H1 (cell line): ENCODE measurements at regions not wholly inside any gene's neighbourhood (a gene's known extent, or its start where the extent isn't known, plus 50 kb on each side); places are given as distances from the start of the nearest gene placed in this dataset.

Experiments used
- CTCF ChIA-PET: fragments of 300-600 bp; sonication (Branson Sonifier 250); formaldehyde crosslinking; loops from one replicate; lab custom pipeline; 2021; ENCODE audit not compliant: partially characterized antibody; lab: Charles Lee
- POLR2A ChIA-PET: fragments of 300-600 bp; sonication (Branson Sonifier 250); formaldehyde crosslinking; loops from one replicate; lab custom pipeline; 2021; ENCODE audit warnings: inconsistent platforms; ENCODE audit not compliant: partially characterized antibody; lab: Charles Lee
- DNase-seq, 2 experiments: peaks; one replicate each; pipeline versions ENCODE4 v3.0.0 to v3.0.0-alpha.2; 2010 to 2022; ENCODE audit warnings: low spot score in 2 of 2, low read depth in 1 of 2, mixed read lengths in 1 of 2
- FAIRE-seq: peaks from 2 replicates; lab custom pipeline; 2011; peaks lifted over from hg19 to GRCh38; lab: Jason Lieb, UNC
- H2AFZ ChIP-seq: 2 replicates; pipeline ENCODE4 v1.8.1; 2012; ENCODE audit warnings: low read length, inconsistent platforms
- H2AK5ac ChIP-seq: 2 replicates; pipeline ENCODE4 v1.6.1; 2013; ENCODE audit warnings: low read depth, low read length
- H2BK120ac ChIP-seq: replicated peaks from 2 replicates; pipeline ENCODE3; 2013; ENCODE audit warnings: low read depth, low read length, inconsistent platforms
- H2BK12ac ChIP-seq: 2 replicates; pipeline ENCODE4 v1.6.1; 2013; ENCODE audit warnings: low read depth, low read length
- H2BK15ac ChIP-seq: 2 replicates; pipeline ENCODE4 v1.6.1; 2013; ENCODE audit warnings: low read length
- H2BK20ac ChIP-seq: 2 replicates; pipeline ENCODE4 v1.6.1; 2013; ENCODE audit warnings: low read length
- H2BK5ac ChIP-seq: 2 replicates; pipeline ENCODE4 v1.6.1; 2013; ENCODE audit warnings: low read depth, low read length
- H3K14ac ChIP-seq: 2 replicates; pipeline ENCODE4 v1.6.1; 2013; ENCODE audit warnings: inconsistent platforms; ENCODE audit not compliant: insufficient read length
- H3K18ac ChIP-seq: 2 replicates; pipeline ENCODE4 v1.6.1; 2013; ENCODE audit warnings: low read length; ENCODE audit errors: extremely low read depth
- H3K23ac ChIP-seq: 2 replicates; pipeline ENCODE4 v1.6.1; 2013; ENCODE audit warnings: inconsistent platforms; ENCODE audit not compliant: insufficient read length
- H3K23me2 ChIP-seq: 2 replicates; pipeline ENCODE4 v1.6.1; 2013; ENCODE audit warnings: low read depth, low read length
- H3K27ac ChIP-seq: 2 replicates; pipeline ENCODE4 v1.6.1; 2011; ENCODE audit warnings: low read depth, low read length, inconsistent platforms
- H3K27me3 ChIP-seq, 4 experiments: replicated peaks in 1 of 4; 1 replicate in 1 of 4; 2 replicates in 3 of 4; pipeline versions ENCODE4 v1.6.1 to v1.8.1; 2011 to 2013; ENCODE audit warnings: low read length in 3 of 4, mild to moderate bottlenecking in 3 of 4, inconsistent platforms in 2 of 4, mixed read lengths in 2 of 4, moderate library complexity in 1 of 4; ENCODE audit not compliant: control insufficient read depth in 3 of 4, insufficient read depth in 3 of 4; ENCODE audit errors: extremely low read depth in 1 of 4
- H3K36me3 ChIP-seq, 4 experiments: 2 replicates each; pipeline versions ENCODE4 v1.6.1 to v1.8.1; 2011 to 2013; ENCODE audit warnings: mild to moderate bottlenecking in 4 of 4, low read length in 3 of 4, moderate library complexity in 2 of 4, control low read depth in 1 of 4, inconsistent platforms in 1 of 4; ENCODE audit not compliant: insufficient read depth in 4 of 4, control insufficient read depth in 2 of 4
- H3K4ac ChIP-seq: replicated peaks from 2 replicates; pipeline ENCODE3; 2013; ENCODE audit warnings: low read length, low read depth, mixed read lengths, inconsistent platforms; ENCODE audit not compliant: insufficient read length
- H3K4me1 ChIP-seq, 4 experiments: replicated peaks in 1 of 4; 1 replicate in 1 of 4; 2 replicates in 3 of 4; pipeline versions ENCODE4 v1.6.1 to v1.8.1; 2011 to 2013; ENCODE audit warnings: low read length in 3 of 4, inconsistent platforms in 2 of 4, mixed read lengths in 1 of 4; ENCODE audit not compliant: insufficient read depth in 4 of 4, control insufficient read depth in 3 of 4
- H3K4me2 ChIP-seq, 2 experiments: 2 replicates each; pipeline versions ENCODE4 v1.6.1 to v1.8.1; 2011 to 2013; ENCODE audit warnings: low read depth in 2 of 2, low read length in 2 of 2, control low read depth in 1 of 2, inconsistent platforms in 1 of 2, mild to moderate bottlenecking in 1 of 2; ENCODE audit not compliant: insufficient read depth in 1 of 2
- H3K4me3 ChIP-seq, 4 experiments: fragments of 200-600, 300-600 bp in 1 of 4; sonication (generic), shearing (Covaris generic), sonication (Bioruptor Twin) in 1 of 4; 2 replicates each; pipeline versions ENCODE4 v1.5.1 to v1.8.1; 2011 to 2016; ENCODE audit warnings: low read length in 4 of 4, low read depth in 3 of 4, control low read depth in 2 of 4, inconsistent platforms in 2 of 4, mild to moderate bottlenecking in 2 of 4, mixed read lengths in 1 of 4, moderate library complexity in 1 of 4; ENCODE audit not compliant: insufficient read depth in 2 of 4; ENCODE audit errors: extremely low read depth in 1 of 4
- H3K56ac ChIP-seq: replicated peaks from 2 replicates; pipeline ENCODE3; 2013; ENCODE audit warnings: low read depth, mild to moderate bottlenecking, mixed read lengths, low read length, inconsistent platforms; ENCODE audit not compliant: insufficient read length
- H3K79me1 ChIP-seq: 2 replicates; pipeline ENCODE4 v1.6.1; 2013; ENCODE audit warnings: low read depth, low read length, control low read depth
- H3K79me2 ChIP-seq, 2 experiments: 2 replicates each; pipeline versions ENCODE4 v1.6.1 to v1.8.1; 2012 to 2013; ENCODE audit warnings: low read length in 2 of 2, mild to moderate bottlenecking in 2 of 2, inconsistent platforms in 1 of 2; ENCODE audit not compliant: insufficient read depth in 2 of 2, control insufficient read depth in 1 of 2
- H3K9ac ChIP-seq, 4 experiments: replicated peaks in 1 of 4; 1 replicate in 1 of 4; 2 replicates in 3 of 4; pipeline versions ENCODE4 v1.6.1 to v1.8.1; 2011 to 2013; ENCODE audit warnings: low read depth in 3 of 4, low read length in 3 of 4, control low read depth in 2 of 4, mild to moderate bottlenecking in 2 of 4, moderate library complexity in 2 of 4, inconsistent platforms in 1 of 4; ENCODE audit errors: extremely low read depth in 1 of 4
- H3K9me3 ChIP-seq, 2 experiments: 2 replicates each; pipeline versions ENCODE4 v1.6.1 to v1.8.1; 2012 to 2013; ENCODE audit warnings: mild to moderate bottlenecking in 2 of 2, moderate library complexity in 2 of 2, control low read depth in 1 of 2, inconsistent platforms in 1 of 2, low read depth in 1 of 2, low read length in 1 of 2, mixed read lengths in 1 of 2; ENCODE audit not compliant: insufficient read depth in 2 of 2
- H4K20me1 ChIP-seq, 2 experiments: replicated peaks in 1 of 2; 2 replicates each; pipeline versions ENCODE3 to v1.8.1; 2011 to 2013; ENCODE audit warnings: inconsistent platforms in 2 of 2, low read length in 2 of 2, mild to moderate bottlenecking in 1 of 2; ENCODE audit not compliant: insufficient read depth in 2 of 2, control insufficient read depth in 1 of 2
- H4K5ac ChIP-seq: 2 replicates; pipeline ENCODE4 v1.6.1; 2013; ENCODE audit warnings: low read length, low read depth, mixed read lengths, inconsistent platforms; ENCODE audit not compliant: insufficient read length
- H4K8ac ChIP-seq: 2 replicates; pipeline ENCODE4 v1.8.0; 2013; ENCODE audit warnings: mild to moderate bottlenecking, moderate library complexity, low read length, inconsistent platforms; ENCODE audit not compliant: insufficient read depth; ENCODE audit errors: extremely low read depth
- H4K91ac ChIP-seq: replicated peaks from 2 replicates; pipeline ENCODE3; 2013; ENCODE audit warnings: low read length, mixed read lengths, inconsistent platforms; ENCODE audit not compliant: insufficient read length
- BRCA1 ChIP-seq: IDR thresholded peaks from 2 replicates; pipeline ENCODE4 v1.6.1; 2012; ENCODE audit warnings: low read depth, low read length, improper control_type of control experiment
- HDAC2 ChIP-seq, 2 experiments: fragments of 300-600 bp in 1 of 2; sonication (generic) in 1 of 2; IDR thresholded peaks; 2 replicates each; pipeline ENCODE4 v1.6.1; 2011 to 2012; ENCODE audit warnings: low read depth in 2 of 2, low read length in 2 of 2, mild to moderate bottlenecking in 2 of 2, moderate library complexity in 2 of 2, borderline replicate concordance in 1 of 2, inconsistent platforms in 1 of 2
- NANOG ChIP-seq: IDR thresholded peaks from 2 replicates; pipeline ENCODE4 v1.6.1; 2011; ENCODE audit warnings: low read length, low read depth, mild to moderate bottlenecking, inconsistent platforms; ENCODE audit not compliant: insufficient read depth, poor library complexity, severe bottlenecking
- RAD21 ChIP-seq, 2 experiments: IDR thresholded peaks in 1 of 2; conservative IDR thresholded peaks in 1 of 2; 2 replicates each; pipeline ENCODE4 v1.6.1; 2011; ENCODE audit warnings: low read depth in 2 of 2, low read length in 2 of 2, improper control_type of control experiment in 1 of 2, inconsistent platforms in 1 of 2, mild to moderate bottlenecking in 1 of 2, moderate library complexity in 1 of 2
- SP1 ChIP-seq: IDR thresholded peaks from 2 replicates; pipeline ENCODE4 v1.6.1; 2011; ENCODE audit warnings: low read depth, low read length
- SUZ12 ChIP-seq: fragments of 200-600 bp; sonication (generic); IDR thresholded peaks from 2 replicates; pipeline ENCODE4 v1.6.1; 2012; ENCODE audit warnings: mild to moderate bottlenecking, inconsistent platforms, low read length, moderate library complexity, mixed read lengths
- TBP ChIP-seq: IDR thresholded peaks from 2 replicates; pipeline ENCODE4 v1.6.1; 2011; ENCODE audit warnings: low read depth, low read length, improper control_type of control experiment
- TCF12 ChIP-seq: IDR thresholded peaks from 2 replicates; pipeline ENCODE4 v1.6.1; 2011; ENCODE audit warnings: low read depth, mild to moderate bottlenecking, low read length
- ZNF274 ChIP-seq: IDR thresholded peaks from 2 replicates; pipeline ENCODE4 v1.7.0; 2012; ENCODE audit warnings: low read length, borderline replicate concordance; ENCODE audit errors: extremely low read depth
- WGBS, 2 experiments: shearing (Covaris generic) in 1 of 2; methylation state at CpG; one replicate each; pipeline versions ENCODE4 v1.1.6 to v1.1.7; 2013 to 2015; ENCODE audit warnings: low lambda C conversion rate in 2 of 2, mixed read lengths in 2 of 2, inconsistent platforms in 1 of 2, low coverage in 1 of 2, missing lambda C conversion rate in 1 of 2; ENCODE audit not compliant: insufficient replicate concordance in 2 of 2, insufficient coverage in 1 of 2, insufficient read length in 1 of 2; ENCODE audit errors: extremely low coverage in 1 of 2, missing lambda C conversion rate in 1 of 2; 5-methylcytosine and 5-hydroxymethylcytosine counted together

- H2BK20ac ChIP-seq = no peak overlapping the region
- ChIA-PET CTCF (interaction anchor here (1.0 to 1.4 kb wide), 4 partner anchors 37 to 226 kb away, joined by 3 to 4 read pairs (median 3); no protein-coding TSS in a partner anchor), POLR2A (no interaction called here)
- no peaks in the 10 kb centered on the region for H3K23me2 ChIP-seq
- no peak overlapping the region for H4K5ac ChIP-seq
- H3K4me3 ChIP-seq = no peak overlapping the region
- H2BK5ac ChIP-seq = no peak overlapping the region
- H3K18ac ChIP-seq = no peak overlapping the region
- H2BK12ac ChIP-seq = no peak overlapping the region
- H3K4me1 ChIP-seq = no peaks in the 10 kb centered on the region
- H3K27ac ChIP-seq = no peak overlapping the region
- no peak overlapping the region for H3K56ac ChIP-seq
- DNase-seq (no peak), FAIRE-seq (no peak)
- H2AK5ac ChIP-seq = no peak overlapping the region
- no peaks in the 10 kb centered on the region for H3K79me2 ChIP-seq
- no peak overlapping the region for H2AFZ ChIP-seq
- H4K91ac ChIP-seq = no peak overlapping the region
- H3K4ac ChIP-seq = no peak overlapping the region
- H4K8ac ChIP-seq = no peak overlapping the region
- no peaks in the 10 kb centered on the region for H3K79me1 ChIP-seq
- 0 out of 7 replicates have a peak overlapping the region, but pooled peaks of 1 of the 4 experiments have one; percentile 37 for H3K9ac ChIP-seq
- 89% methylated on average over 8 of the region's 8 CpGs; no CpG with 5 or more reads in 1 of the 2 experiments for WGBS, 2 experiments
- H3K4me2 ChIP-seq = no peak overlapping the region
- no peaks in the 10 kb centered on the region; a peak in 1 of 8 replicates for H3K36me3 ChIP-seq
- no peaks in the 10 kb centered on the region for H4K20me1 ChIP-seq
- H3K27me3 ChIP-seq = no peaks in the 10 kb centered on the region
- no peaks in the 10 kb centered on the region for H3K9me3 ChIP-seq
- no peak overlapping the region for H3K14ac ChIP-seq
- H2BK120ac ChIP-seq = no peak overlapping the region
- no peak overlapping the region for H2BK15ac ChIP-seq
- TF ChIP-seq BRCA1 = no peak
- no peak for TF ChIP-seq NANOG
- no peak for TF ChIP-seq TBP
- no peak for TF ChIP-seq ZNF274
- no peak for TF ChIP-seq RAD21 (IDR thresholded peaks at IDR 0.05 in 1 of 2, conservative IDR thresholded peaks at IDR 0.05 in 1 of 2; ENCODE audit: low read depth in 2 of 2, low read length in 2 of 2)
- TF ChIP-seq HDAC2 (IDR thresholded peaks at IDR 0.05; ENCODE audit: borderline replicate concordance in 1 of 2, low read depth in 2 of 2, low read length in 2 of 2) = no peak
- TF ChIP-seq TCF12 = no peak
- TF ChIP-seq SUZ12 = no peak
- TF ChIP-seq SP1 = no peak
- H3K23ac ChIP-seq = no peak overlapping the region
Measured at GRCh38 chr1:116273042-116273783, 99.8 kb upstream of the ATP1A1 start.
